ENCODE measurements at regions not wholly inside any gene's neighbourhood (a gene's known extent, or its start where the extent isn't known, plus 50 kb on each side); places are given as distances from the start of the nearest gene placed in this dataset.
"Not testable (repeated sequence)": the region's sequence is repeated elsewhere in the genome, so short reads cannot be mapped to it uniquely, and the experiment has no call there.

GRCh38 chr17:27199948-27200347, 94.0 kb upstream of the WSB1 start:
- CTCF ChIA-PET = interaction anchor here (2.2 kb wide), 1 partner anchor 133 kb away, joined by 6 read pairs; no protein-coding TSS in a partner anchor

GRCh38 chr17:27200476-27200875, 93.4 kb upstream of the WSB1 start:
- POLR2A ChIA-PET = interaction anchor here (0.6 kb wide), 1 partner anchor 22 kb away, joined by 4 read pairs; no protein-coding TSS in a partner anchor
- CTCF ChIA-PET = no interaction called here

More at GRCh38 chr17:27199948-27200347, 94.0 kb upstream of the WSB1 start:
- POLR2A ChIA-PET = interaction anchor here (0.6 kb wide), 1 partner anchor 22 kb away, joined by 4 read pairs; no protein-coding TSS in a partner anchor

- ChIA-PET CTCF (interaction anchor here (0.8 kb wide), 1 partner anchor 183 kb away, joined by 3 read pairs; no protein-coding TSS in a partner anchor), POLR2A (no interaction called here)
Measured at GRCh38 chr17:27203241-27203640, 90.7 kb upstream of the WSB1 start.

GRCh38 chr17:27206447-27206846, 87.5 kb upstream of the WSB1 start:
- CTCF ChIA-PET = interaction anchor here (0.6 to 2.0 kb wide), 2 partner anchors 12 to 31 kb away, joined by 3 to 6 read pairs; no protein-coding TSS in a partner anchor
- POLR2A ChIA-PET = interaction anchor here (1.3 kb wide), 1 partner anchor 12 kb away, joined by 3 read pairs; no protein-coding TSS in a partner anchor

GRCh38 chr17:27207073-27207513, 86.8 kb upstream of the WSB1 start:
- ChIA-PET CTCF (interaction anchor here (2.0 kb wide), 1 partner anchor 12 kb away, joined by 6 read pairs; no protein-coding TSS in a partner anchor), POLR2A (interaction anchor here (1.3 kb wide), 1 partner anchor 12 kb away, joined by 3 read pairs; no protein-coding TSS in a partner anchor)

- POLR2A ChIA-PET, CTCF ChIA-PET: not testable (repeated sequence)
Measured at GRCh38 chr17:27208370-27208769, 85.5 kb upstream of the WSB1 start.

GRCh38 chr17:27209316-27209715, 84.6 kb upstream of the WSB1 start:
- ChIA-PET POLR2A (no interaction called here), CTCF (no interaction called here)

- CTCF ChIA-PET, POLR2A ChIA-PET: not testable (repeated sequence)
Measured at GRCh38 chr17:27210809-27211208, 83.1 kb upstream of the WSB1 start.

GRCh38 chr17:27216836-27217235, 77.1 kb upstream of the WSB1 start:
- CTCF ChIA-PET = no interaction called here

GRCh38 chr17:27217631-27218030, 76.3 kb upstream of the WSB1 start:
- ChIA-PET POLR2A (no interaction called here), CTCF (no interaction called here)

More at GRCh38 chr17:27216836-27217235, 77.1 kb upstream of the WSB1 start:
- POLR2A ChIA-PET = no interaction called here

- ChIA-PET CTCF (interaction anchor here (1.5 kb wide), 1 partner anchor 11 kb away, joined by 6 read pairs; no protein-coding TSS in a partner anchor), POLR2A (interaction anchor here (1.4 kb wide), 1 partner anchor 11 kb away, joined by 3 read pairs; no protein-coding TSS in a partner anchor)
Measured at GRCh38 chr17:27218041-27218440, 75.9 kb upstream of the WSB1 start.

- ChIA-PET POLR2A (interaction anchor here (1.0 to 1.4 kb wide), 3 partner anchors 12 to 76 kb away, joined by 3 to 5 read pairs (median 3); partner anchors contain the start of gene WSB1), CTCF (interaction anchor here (1.5 kb wide), 1 partner anchor 12 kb away, joined by 6 read pairs; no protein-coding TSS in a partner anchor)
Measured at GRCh38 chr17:27218719-27219488, 75.0 kb upstream of the WSB1 start.

GRCh38 chr17:27222515-27222914, 71.4 kb upstream of the WSB1 start:
- ChIA-PET CTCF (no interaction called here), POLR2A (interaction anchor here (0.6 kb wide), 1 partner anchor 22 kb away, joined by 4 read pairs; no protein-coding TSS in a partner anchor)

- CTCF ChIA-PET = interaction anchor here (1.4 kb wide), 1 partner anchor 11 kb away, joined by 3 read pairs; no protein-coding TSS in a partner anchor
Measured at GRCh38 chr17:27224526-27225315, 69.2 kb upstream of the WSB1 start.

GRCh38 chr17:27226611-27227230, 67.2 kb upstream of the WSB1 start:
- POLR2A ChIA-PET = no interaction called here
- CTCF ChIA-PET = interaction anchor here (1.6 kb wide), 1 partner anchor 9 kb away, joined by 3 read pairs; no protein-coding TSS in a partner anchor

More at GRCh38 chr17:27224526-27225315, 69.2 kb upstream of the WSB1 start:
- POLR2A ChIA-PET = no interaction called here

- ChIA-PET CTCF (interaction anchor here (1.0 kb wide), 1 partner anchor 369 kb away, joined by 3 read pairs; no protein-coding TSS in a partner anchor), POLR2A (no interaction called here)
Measured at GRCh38 chr17:27230996-27231395, 62.9 kb upstream of the WSB1 start.

- ChIA-PET CTCF (no interaction called here), POLR2A (no interaction called here)
Measured at GRCh38 chr17:27232328-27232727, 61.6 kb upstream of the WSB1 start.

GRCh38 chr17:27233059-27233458, 60.9 kb upstream of the WSB1 start:
- POLR2A ChIA-PET = no interaction called here
- CTCF ChIA-PET = no interaction called here

- ChIA-PET CTCF (no interaction called here), POLR2A (no interaction called here)
Measured at GRCh38 chr17:27233776-27234175, 60.1 kb upstream of the WSB1 start.
